Ishikawa (cell line): ENCODE measurements at regions not wholly inside any gene's neighbourhood (a gene's known extent, or its start where the extent isn't known, plus 50 kb on each side); places are given as distances from the start of the nearest gene placed in this dataset.

Experiments
- CEBPB ChIP-seq: IDR thresholded peaks from 2 replicates; pipeline ENCODE4 v1.6.1; 2012
- EGR1 ChIP-seq: IDR thresholded peaks from 2 replicates; pipeline ENCODE4 v1.6.1; 2012
- MAX ChIP-seq: IDR thresholded peaks from 2 replicates; pipeline ENCODE4 v1.6.1; 2012
- RAD21 ChIP-seq: IDR thresholded peaks from 2 replicates; pipeline ENCODE4 v1.6.1; 2012; ENCODE audit warnings: low read depth
- TAF1 ChIP-seq: IDR thresholded peaks from 2 replicates; pipeline ENCODE4 v1.6.1; 2012; ENCODE audit warnings: low read depth, mild to moderate bottlenecking
- TEAD4 ChIP-seq: IDR thresholded peaks from 2 replicates; pipeline ENCODE4 v1.6.1; 2012

GRCh38 chr3:178334239-178334638, 202.0 kb upstream of the KCNMB2 start:
- TF ChIP-seq RAD21 (no peak), TAF1 (no peak), CEBPB (no peak), EGR1 (no peak), MAX (no peak), TEAD4 (no peak)
